HepG2 (cell line): ENCODE measurements at regions not wholly inside any gene's neighbourhood (a gene's known extent, or its start where the extent isn't known, plus 50 kb on each side); places are given as distances from the start of the nearest gene placed in this dataset.

Experiments
- ATAC-seq: fragments of 200-7000 bp; cut with Tn5 transposase; 3 replicates; pipeline ENCODE4 v1.9.1; 2020; ENCODE audit warnings: mild to moderate bottlenecking, moderate library complexity
- BruUV-seq: library from RNA; stranded (reverse); fragments of 400-500 nt; replicated peaks from 2 replicates; lab custom pipeline; 2021; lab: Mats Ljungman, UMichigan
- CTCF ChIA-PET: fragments of 300-600 bp; formaldehyde crosslinking; extraction: SDS; loops from one replicate; lab custom pipeline; 2021; ENCODE audit warnings: low total read pairs, inconsistent platforms, low intra/inter-chr PET ratio; lab: Yijun Ruan, JAX
- POLR2A ChIA-PET: fragments of 350-600 bp; sonication (Branson Sonifier 250); formaldehyde crosslinking; loops from one replicate; lab custom pipeline; 2020; ENCODE audit warnings: antibody characterized with exemption, inconsistent platforms; lab: Yijun Ruan, JAX
- DNase-seq: peaks from one replicate; pipeline ENCODE4 v3.0.0-alpha.2; 2015; ENCODE audit warnings: low spot score
- FAIRE-seq: peaks from 3 replicates; lab custom pipeline; 2011; peaks lifted over from hg19 to GRCh38; lab: Jason Lieb, UNC
- H2AFZ ChIP-seq: one replicate; pipeline ENCODE4 v1.6.1; 2011; ENCODE audit warnings: low read length, inconsistent platforms
- H3K27ac ChIP-seq: fragments of 300-600 bp; 3 replicates; pipeline ENCODE4 v1.8.0; 2011; ENCODE audit warnings: mixed run types, mild to moderate bottlenecking, mixed read lengths, low read length, inconsistent platforms; ENCODE audit not compliant: insufficient read depth; ENCODE audit errors: extremely low read length
- H3K27me3 ChIP-seq, 2 experiments: fragments of 200-600 bp in 1 of 2; 2 replicates in 1 of 2; 3 replicates in 1 of 2; pipeline versions ENCODE4 v1.6.0 to v1.8.0; 2011; ENCODE audit warnings: low read length in 2 of 2, mild to moderate bottlenecking in 2 of 2, moderate library complexity in 2 of 2, inconsistent platforms in 1 of 2; ENCODE audit not compliant: insufficient read depth in 2 of 2, control insufficient read depth in 1 of 2
- H3K36me3 ChIP-seq, 2 experiments: fragments of 200-600 bp in 1 of 2; replicated peaks in 1 of 2; 2 replicates in 1 of 2; 3 replicates in 1 of 2; pipeline versions ENCODE4 v1.5.1 to v1.8.0; 2011; ENCODE audit warnings: low read length in 2 of 2, inconsistent platforms in 1 of 2; ENCODE audit not compliant: insufficient read depth in 2 of 2, control insufficient read depth in 1 of 2
- H3K4me1 ChIP-seq: 2 replicates; pipeline ENCODE4 v1.5.1; 2012; ENCODE audit warnings: low read length, inconsistent platforms; ENCODE audit not compliant: insufficient read depth
- H3K4me2 ChIP-seq: 2 replicates; pipeline ENCODE4 v1.6.0; 2011; ENCODE audit warnings: low read depth, low read length, inconsistent platforms
- H3K4me3 ChIP-seq, 3 experiments: fragments of 200-600 bp in 1 of 3; sonication (generic), shearing (Covaris generic) in 1 of 3; replicated peaks in 1 of 3; 2 replicates each; pipeline ENCODE4 v1.5.1; 2011 to 2016; ENCODE audit warnings: low read length in 3 of 3, inconsistent platforms in 2 of 3, low read depth in 2 of 3, mild to moderate bottlenecking in 2 of 3, control low read depth in 1 of 3, mixed read lengths in 1 of 3; ENCODE audit not compliant: insufficient read depth in 1 of 3
- H3K79me2 ChIP-seq: one replicate; pipeline ENCODE4 v1.6.1; 2011; ENCODE audit warnings: low read length, inconsistent platforms; ENCODE audit not compliant: insufficient read depth
- H3K9ac ChIP-seq: 2 replicates; pipeline ENCODE4 v1.6.0; 2011; ENCODE audit warnings: mild to moderate bottlenecking, low read depth, low read length, inconsistent platforms; ENCODE audit not compliant: insufficient read depth
- H3K9me3 ChIP-seq: 2 replicates; pipeline ENCODE4 v1.5.1; 2012; ENCODE audit warnings: mild to moderate bottlenecking, low read length
- H4K20me1 ChIP-seq: 2 replicates; pipeline ENCODE4 v1.6.0; 2011; ENCODE audit warnings: inconsistent platforms, mild to moderate bottlenecking, low read length, moderate library complexity; ENCODE audit not compliant: insufficient read depth
- FOXA3 ChIP-seq: IDR thresholded peaks from 2 replicates; pipeline ENCODE4 v1.6.1; 2016; ENCODE audit warnings: missing genetic modification reagents, missing compliant biosample characterization
- KDM2A ChIP-seq: sonication (generic); formaldehyde crosslinking; IDR thresholded peaks from 2 replicates; pipeline ENCODE4 v1.4.0; 2020; ENCODE audit warnings: low read depth, missing genetic modification reagents, borderline replicate concordance
- MEIS1 ChIP-seq: sonication (generic); formaldehyde crosslinking; IDR thresholded peaks from 2 replicates; pipeline ENCODE4 v1.9.0; 2021; ENCODE audit warnings: mild to moderate bottlenecking, missing genetic modification reagents, moderate library complexity, borderline replicate concordance
- MIER2 ChIP-seq: IDR thresholded peaks from 2 replicates; pipeline ENCODE4 v1.6.1; 2016; ENCODE audit warnings: missing biosample characterization, missing genetic modification reagents
- POLR2A ChIP-seq, 2 experiments: IDR thresholded peaks; 2 replicates each; pipeline ENCODE4 v1.6.1; 2011; ENCODE audit warnings: low read depth in 2 of 2, low read length in 2 of 2, mild to moderate bottlenecking in 1 of 2, moderate library complexity in 1 of 2; ENCODE audit not compliant: insufficient read depth in 1 of 2
- POLR2AphosphoS2 ChIP-seq: IDR thresholded peaks from 2 replicates; pipeline ENCODE4 v1.6.1; 2011; ENCODE audit warnings: low read depth, low read length, improper control_type of control experiment
- ZNF12 ChIP-seq: sonication (generic); formaldehyde crosslinking; IDR thresholded peaks from 2 replicates; pipeline ENCODE4 v1.5.0; 2020; ENCODE audit warnings: missing genetic modification reagents
- ZNF33A ChIP-seq: sonication (generic); formaldehyde crosslinking; IDR thresholded peaks from 2 replicates; pipeline ENCODE4 v1.5.1; 2020; ENCODE audit warnings: missing genetic modification reagents, mild to moderate bottlenecking, moderate library complexity, borderline replicate concordance
- WGBS: methylation state at CpG from one replicate; pipeline ENCODE4 v1.1.6; 2017; ENCODE audit warnings: low lambda C conversion rate; 5-methylcytosine and 5-hydroxymethylcytosine counted together
- in situ Hi-C: cut with HindIII; loops from 2 replicates; pipeline ENCODE4 v1.10.0; 2017; ENCODE audit warnings: low pct_unique_long_range_greater_than_20kb; ENCODE audit not compliant: extremely low pct_ligation_motif_present
- intact Hi-C: fragments of 100-400 bp; cut with micrococcal nuclease; formaldehyde crosslinking; loops from one replicate; pipeline ENCODE4 v1.10.0; 2022; ENCODE audit not compliant: unreplicated experiment
- TF ChIP-seq, protein P1 (sequence below): IDR thresholded peaks from 2 replicates; pipeline ENCODE4 v1.6.1; 2016; ENCODE audit warnings: low read depth
- TF ChIP-seq, protein P2 (sequence below): sonication (generic); formaldehyde crosslinking; IDR thresholded peaks from 2 replicates; pipeline ENCODE4 v1.5.0; 2020; ENCODE audit warnings: mild to moderate bottlenecking, missing genetic modification reagents
- TF ChIP-seq, protein P3 (sequence below): sonication (generic); formaldehyde crosslinking; IDR thresholded peaks from 2 replicates; pipeline ENCODE4 v1.9.0; 2022; ENCODE audit warnings: low read depth, missing genetic modification reagents
- TF ChIP-seq, protein P4 (sequence below): IDR thresholded peaks from 2 replicates; pipeline ENCODE4 v1.6.1; 2016; ENCODE audit warnings: missing genetic modification reagents, missing compliant biosample characterization

DNA sequence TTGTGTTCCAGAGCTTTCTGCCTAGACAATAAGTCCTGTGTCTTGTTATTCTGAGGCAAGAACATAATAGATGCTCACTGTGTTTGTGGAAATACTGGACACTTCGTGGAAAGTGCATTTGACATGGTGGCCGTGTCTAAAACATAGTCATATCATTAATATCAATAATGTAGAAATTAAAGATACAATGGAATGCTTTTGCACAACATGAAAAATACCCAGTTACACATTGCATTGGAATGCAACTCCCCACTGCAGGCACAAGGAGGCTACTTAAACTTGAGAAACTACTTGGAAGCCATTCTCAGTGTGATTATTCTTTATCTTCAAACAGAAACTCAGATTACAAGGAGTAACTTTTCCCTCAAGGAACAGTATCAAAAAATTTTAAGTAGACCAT is 145.3 kb upstream of the ZNF462 start:
- no peak for FAIRE-seq
- Histone ChIP-seq H2AFZ (no peak overlapping the region), H3K4me3 (no peak overlapping the region), H3K4me1 (no peaks in the 10 kb centered on the region), H4K20me1 (no peaks in the 10 kb centered on the region), H3K79me2 (no peaks in the 10 kb centered on the region), H3K9me3 (no peaks in the 10 kb centered on the region), H3K9ac (no peak overlapping the region), H3K4me2 (no peak overlapping the region), H3K27ac (no peak overlapping the region), H3K36me3 (no peaks in the 10 kb centered on the region), H3K27me3 (no peaks in the 10 kb centered on the region)
- ATAC-seq: no peak
- CTCF ChIA-PET: no interaction called here
- no peak for TF ChIP-seq POLR2AphosphoS2
- TF ChIP-seq ZNF12 (CRISPR knock-in tag): no peak
- TF ChIP-seq, protein P1, sequence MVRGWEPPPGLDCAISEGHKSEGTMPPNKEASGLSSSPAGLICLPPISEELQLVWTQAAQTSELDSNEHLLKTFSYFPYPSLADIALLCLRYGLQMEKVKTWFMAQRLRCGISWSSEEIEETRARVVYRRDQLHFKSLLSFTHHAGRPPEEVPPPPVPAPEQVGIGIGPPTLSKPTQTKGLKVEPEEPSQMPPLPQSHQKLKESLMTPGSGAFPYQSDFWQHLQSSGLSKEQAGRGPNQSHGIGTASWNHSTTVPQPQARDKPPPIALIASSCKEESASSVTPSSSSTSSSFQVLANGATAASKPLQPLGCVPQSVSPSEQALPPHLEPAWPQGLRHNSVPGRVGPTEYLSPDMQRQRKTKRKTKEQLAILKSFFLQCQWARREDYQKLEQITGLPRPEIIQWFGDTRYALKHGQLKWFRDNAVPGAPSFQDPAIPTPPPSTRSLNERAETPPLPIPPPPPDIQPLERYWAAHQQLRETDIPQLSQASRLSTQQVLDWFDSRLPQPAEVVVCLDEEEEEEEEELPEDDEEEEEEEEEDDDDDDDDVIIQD (CRISPR knock-in tag): no peak
- TF ChIP-seq, protein P2, sequence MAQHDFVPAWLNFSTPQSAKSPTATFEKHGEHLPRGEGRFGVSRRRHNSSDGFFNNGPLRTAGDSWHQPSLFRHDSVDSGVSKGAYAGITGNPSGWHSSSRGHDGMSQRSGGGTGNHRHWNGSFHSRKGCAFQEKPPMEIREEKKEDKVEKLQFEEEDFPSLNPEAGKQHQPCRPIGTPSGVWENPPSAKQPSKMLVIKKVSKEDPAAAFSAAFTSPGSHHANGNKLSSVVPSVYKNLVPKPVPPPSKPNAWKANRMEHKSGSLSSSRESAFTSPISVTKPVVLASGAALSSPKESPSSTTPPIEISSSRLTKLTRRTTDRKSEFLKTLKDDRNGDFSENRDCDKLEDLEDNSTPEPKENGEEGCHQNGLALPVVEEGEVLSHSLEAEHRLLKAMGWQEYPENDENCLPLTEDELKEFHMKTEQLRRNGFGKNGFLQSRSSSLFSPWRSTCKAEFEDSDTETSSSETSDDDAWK: no peak
- TF ChIP-seq MIER2 (CRISPR knock-in tag): no peak
- TF ChIP-seq ZNF33A (CRISPR knock-in tag): no peak
- no peak for TF ChIP-seq KDM2A (CRISPR knock-in tag)
- TF ChIP-seq MEIS1 (CRISPR knock-in tag): no peak
- TF ChIP-seq, protein P3, sequence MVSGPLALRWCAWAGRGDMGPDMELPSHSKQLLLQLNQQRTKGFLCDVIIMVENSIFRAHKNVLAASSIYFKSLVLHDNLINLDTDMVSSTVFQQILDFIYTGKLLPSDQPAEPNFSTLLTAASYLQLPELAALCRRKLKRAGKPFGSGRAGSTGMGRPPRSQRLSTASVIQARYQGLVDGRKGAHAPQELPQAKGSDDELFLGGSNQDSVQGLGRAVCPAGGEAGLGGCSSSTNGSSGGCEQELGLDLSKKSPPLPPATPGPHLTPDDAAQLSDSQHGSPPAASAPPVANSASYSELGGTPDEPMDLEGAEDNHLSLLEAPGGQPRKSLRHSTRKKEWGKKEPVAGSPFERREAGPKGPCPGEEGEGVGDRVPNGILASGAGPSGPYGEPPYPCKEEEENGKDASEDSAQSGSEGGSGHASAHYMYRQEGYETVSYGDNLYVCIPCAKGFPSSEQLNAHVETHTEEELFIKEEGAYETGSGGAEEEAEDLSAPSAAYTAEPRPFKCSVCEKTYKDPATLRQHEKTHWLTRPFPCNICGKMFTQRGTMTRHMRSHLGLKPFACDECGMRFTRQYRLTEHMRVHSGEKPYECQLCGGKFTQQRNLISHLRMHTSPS (CRISPR knock-in tag): no peak
- TF ChIP-seq POLR2A (IDR thresholded peaks at IDR 0.05; ENCODE audit: insufficient read depth in 1 of 2, low read depth in 2 of 2, low read length in 2 of 2): no peak
- TF ChIP-seq, protein P4, sequence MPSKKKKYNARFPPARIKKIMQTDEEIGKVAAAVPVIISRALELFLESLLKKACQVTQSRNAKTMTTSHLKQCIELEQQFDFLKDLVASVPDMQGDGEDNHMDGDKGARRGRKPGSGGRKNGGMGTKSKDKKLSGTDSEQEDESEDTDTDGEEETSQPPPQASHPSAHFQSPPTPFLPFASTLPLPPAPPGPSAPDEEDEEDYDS (CRISPR knock-in tag): no peak
- no peak for TF ChIP-seq FOXA3
- no TSS peak for BruUV-seq
- intact Hi-C loops (no loop called here), in situ Hi-C loops (no loop called here)
- 2% methylated on average over 2 of the region's 2 CpGs for WGBS
- no peak for DNase-seq
- POLR2A ChIA-PET: no interaction called here
